WTC11 (cell line): ENCODE measurements at regions not wholly inside any gene's neighbourhood (a gene's known extent, or its start where the extent isn't known, plus 50 kb on each side); places are given as distances from the start of the nearest gene placed in this dataset.

Source experiments
- ATAC-seq: fragments of 200-7000 bp; cut with Tn5 transposase; 2 replicates; pipeline ENCODE4 v1.10.0; 2021; ENCODE audit warnings: mild to moderate bottlenecking, moderate library complexity
- CTCF ChIA-PET: fragments of 300-600 bp; sonication (Branson Sonifier 250); formaldehyde crosslinking; loops from one replicate; lab custom pipeline; 2021; ENCODE audit warnings: antibody characterized with exemption; lab: Charles Lee
- POLR2A ChIA-PET: fragments of 350-600 bp; sonication (Branson Sonifier 250); formaldehyde crosslinking; loops from one replicate; lab custom pipeline; 2021; ENCODE audit warnings: antibody characterized with exemption; lab: Charles Lee
- DNase-seq: peaks from one replicate; pipeline ENCODE4 v3.0.0; 2021; ENCODE audit warnings: low spot score
- H3K27ac Mint-ChIP-seq: 2 replicates; pipeline ENCODE4 v1.8.0; 2021; ENCODE audit warnings: mixed read lengths
- H3K27me3 Mint-ChIP-seq: 2 replicates; pipeline ENCODE4 v1.8.0; 2021; ENCODE audit warnings: low read depth, mild to moderate bottlenecking, moderate library complexity, mixed read lengths
- H3K36me3 Mint-ChIP-seq: 2 replicates; pipeline ENCODE4 v1.8.0; 2021; ENCODE audit warnings: mixed read lengths
- H3K4me1 Mint-ChIP-seq: 2 replicates; pipeline ENCODE4 v1.8.0; 2022; ENCODE audit warnings: mixed read lengths
- H3K4me3 Mint-ChIP-seq: 2 replicates; pipeline ENCODE4 v1.8.0; 2021; ENCODE audit warnings: mild to moderate bottlenecking, moderate library complexity, mixed read lengths
- H3K9me3 Mint-ChIP-seq: 2 replicates; pipeline ENCODE4 v1.8.0; 2021; ENCODE audit warnings: mixed read lengths
- ARID4B ChIP-seq: sonication (generic); formaldehyde crosslinking; IDR thresholded peaks from 2 replicates; pipeline ENCODE4 v1.8.0; 2023; ENCODE audit warnings: missing genetic modification reagents, mild to moderate bottlenecking, borderline replicate concordance
- ATF2 ChIP-seq: sonication (generic); formaldehyde crosslinking; IDR thresholded peaks from 2 replicates; pipeline ENCODE4 v1.8.1; 2022; ENCODE audit warnings: low read depth, missing genetic modification reagents, borderline replicate concordance
- ELF4 ChIP-seq: sonication (generic); formaldehyde crosslinking; IDR thresholded peaks from 2 replicates; pipeline ENCODE4 v1.8.1; 2022; ENCODE audit warnings: low read depth, mild to moderate bottlenecking, moderate library complexity, missing genetic modification reagents
- ESRRA ChIP-seq: sonication (generic); formaldehyde crosslinking; IDR thresholded peaks from 2 replicates; pipeline ENCODE4 v1.8.1; 2022; ENCODE audit warnings: mild to moderate bottlenecking, missing genetic modification reagents, borderline replicate concordance
- FOXK1 ChIP-seq: sonication (generic); formaldehyde crosslinking; IDR thresholded peaks from 2 replicates; pipeline ENCODE4 v1.8.0; 2022; ENCODE audit warnings: mild to moderate bottlenecking, moderate library complexity, missing genetic modification reagents
- HMGXB4 ChIP-seq: sonication (generic); formaldehyde crosslinking; IDR thresholded peaks from 2 replicates; pipeline ENCODE4 v1.8.1; 2023; ENCODE audit warnings: mild to moderate bottlenecking, moderate library complexity, missing genetic modification reagents
- JAZF1 ChIP-seq: fragments of 250-450 bp; sonication (Bioruptor Pico); IDR thresholded peaks from 2 replicates; pipeline ENCODE4 v1.9.0; 2021; ENCODE audit warnings: moderate library complexity, mild to moderate bottlenecking, inconsistent platforms
- JUN ChIP-seq: sonication (generic); formaldehyde crosslinking; IDR thresholded peaks from 2 replicates; pipeline ENCODE4 v1.8.0; 2023; ENCODE audit warnings: mild to moderate bottlenecking, missing genetic modification reagents
- OVOL2 ChIP-seq: fragments of 250-450 bp; sonication (Bioruptor Pico); IDR thresholded peaks from 2 replicates; pipeline ENCODE4 v1.9.0; 2021; ENCODE audit warnings: mild to moderate bottlenecking, borderline replicate concordance
- TEAD4 ChIP-seq: sonication (generic); formaldehyde crosslinking; IDR thresholded peaks from 2 replicates; pipeline ENCODE4 v1.8.0; 2022; ENCODE audit warnings: mild to moderate bottlenecking, missing genetic modification reagents
- TP53 ChIP-seq: sonication (generic); formaldehyde crosslinking; IDR thresholded peaks from 2 replicates; pipeline ENCODE4 v1.8.1; 2023; ENCODE audit warnings: mild to moderate bottlenecking, missing genetic modification reagents
- ZBTB21 ChIP-seq: sonication (generic); formaldehyde crosslinking; IDR thresholded peaks from 2 replicates; pipeline ENCODE4 v1.8.1; 2023; ENCODE audit warnings: mild to moderate bottlenecking, missing genetic modification reagents, borderline replicate concordance
- ZBTB43 ChIP-seq: sonication (generic); formaldehyde crosslinking; IDR thresholded peaks from 2 replicates; pipeline ENCODE4 v1.8.1; 2023; ENCODE audit warnings: mild to moderate bottlenecking, missing genetic modification reagents
- ZNF512 ChIP-seq: sonication (generic); formaldehyde crosslinking; IDR thresholded peaks from 2 replicates; pipeline ENCODE4 v1.8.1; 2022; ENCODE audit warnings: missing genetic modification reagents, borderline replicate concordance

GRCh38 chr2:43057026-43057741 lies 169.2 kb downstream of the ZFP36L2 start:
- ChIA-PET POLR2A (no interaction called here), CTCF (no interaction called here)
- Mint-ChIP-seq H3K4me3 (no peak overlapping the region), H3K36me3 (peaks cover 4% of the 10 kb centered on the region), H3K27me3 (no peaks in the 10 kb centered on the region; the same call in none of the 2 replicates), H3K4me1 (peaks cover 16% of the 10 kb centered on the region), H3K9me3 (peaks cover 13% of the 10 kb centered on the region), H3K27ac (peak overlapping the region; percentile 30; the same call in 1 of the 2 replicates)
- ATAC-seq (peak; percentile 27; the same call in 1 of the 2 replicates), DNase-seq (no peak)
- TF ChIP-seq FOXK1 (CRISPR knock-in tag): no peak
- no peak for TF ChIP-seq ELF4 (CRISPR knock-in tag)
- TF ChIP-seq ZBTB43 (CRISPR knock-in tag): no peak
- no peak for TF ChIP-seq ESRRA (CRISPR knock-in tag)
- no peak for TF ChIP-seq JUN
- no peak for TF ChIP-seq ATF2 (CRISPR knock-in tag)

- Mint-ChIP-seq H3K9me3 (peaks cover 3% of the 10 kb centered on the region), H3K27me3 (no peaks in the 10 kb centered on the region; the same call in 1 of the 2 replicates), H3K27ac (no peak overlapping the region), H3K4me3 (no peak overlapping the region), H3K4me1 (peaks cover 18% of the 10 kb centered on the region), H3K36me3 (no peaks in the 10 kb centered on the region)
- ChIA-PET CTCF (interaction anchor here (1.4 kb wide), 1 partner anchor 32 kb away, joined by 3 read pairs; no protein-coding TSS in a partner anchor), POLR2A (no interaction called here)
- no peak for DNase-seq
- ATAC-seq: no peak
- TF ChIP-seq TP53 (no peak), ZBTB21 (CRISPR knock-in tag) (no peak), OVOL2 (no peak), JAZF1 (CRISPR knock-in tag) (no peak), TEAD4 (CRISPR knock-in tag) (no peak), HMGXB4 (CRISPR knock-in tag) (no peak), ZNF512 (no peak), ARID4B (CRISPR knock-in tag) (no peak)
These were observed 170.4 kb downstream of the ZFP36L2 start for GRCh38 chr2:43055985-43056384.
